Erythroblast (primary cell): ENCODE measurements at regions not wholly inside any gene's neighbourhood (a gene's known extent, or its start where the extent isn't known, plus 50 kb on each side); places are given as distances from the start of the nearest gene placed in this dataset.
"Not testable (repeated sequence)": the region's sequence is repeated elsewhere in the genome, so short reads cannot be mapped to it uniquely, and the experiment has no call there.

ENCODE experiments used
- DNase-seq, 2 experiments: peaks; one replicate each; lab custom pipeline; 2025; lab: John Stamatoyannopoulos, UW
- GATA1 ChIP-seq: IDR thresholded peaks from 2 replicates; pipeline ENCODE4 v1.6.1; 2011; ENCODE audit warnings: low read depth, mild to moderate bottlenecking, control low read depth, low read length, moderate library complexity
- POLR2A ChIP-seq: IDR thresholded peaks from 2 replicates; pipeline ENCODE4 v1.6.1; 2011; ENCODE audit warnings: mild to moderate bottlenecking, low read length

GRCh38 chr9:78383130-78383529, 86.2 kb downstream of the PSAT1 start:
- TF ChIP-seq POLR2A (no peak), GATA1 (no peak)
- DNase-seq: peak in 1 of 2 experiments; percentile 8

- no peak for DNase-seq
- TF ChIP-seq POLR2A (no peak), GATA1 (no peak)
Measured at GRCh38 chr9:78386348-78386747, 89.4 kb downstream of the PSAT1 start.

- no peak for TF ChIP-seq POLR2A
- no peak for TF ChIP-seq GATA1
- no peak for DNase-seq
Measured at GRCh38 chr9:78386773-78387172, 89.8 kb downstream of the PSAT1 start.

- DNase-seq: no peak
- TF ChIP-seq GATA1: no peak
- no peak for TF ChIP-seq POLR2A
Measured at GRCh38 chr9:78393340-78393739, 96.4 kb downstream of the PSAT1 start.

GRCh38 chr9:78393932-78394331, 97.0 kb downstream of the PSAT1 start:
- TF ChIP-seq GATA1 (no peak), POLR2A (no peak)
- no peak for DNase-seq

- DNase-seq: no peak
- TF ChIP-seq POLR2A: no peak
- TF ChIP-seq GATA1: no peak
Measured at GRCh38 chr9:78396087-78396486, 99.2 kb downstream of the PSAT1 start.

- DNase-seq: no peak
- TF ChIP-seq GATA1 (no peak), POLR2A (no peak)
Measured at GRCh38 chr9:78397045-78397444, 100.1 kb downstream of the PSAT1 start.

GRCh38 chr9:78397454-78397853, 100.5 kb downstream of the PSAT1 start:
- TF ChIP-seq POLR2A: no peak
- no peak for TF ChIP-seq GATA1
- no peak for DNase-seq

GRCh38 chr9:78399153-78399552, 102.2 kb downstream of the PSAT1 start:
- TF ChIP-seq POLR2A (no peak), GATA1 (no peak)
- no peak for DNase-seq

- TF ChIP-seq GATA1 (no peak), POLR2A (no peak)
- no peak for DNase-seq
Measured at GRCh38 chr9:78400496-78400895, 103.6 kb downstream of the PSAT1 start.

- DNase-seq: no peak
- no peak for TF ChIP-seq GATA1
- no peak for TF ChIP-seq POLR2A
Measured at GRCh38 chr9:78405461-78405860, 108.5 kb downstream of the PSAT1 start.

- DNase-seq: no peak
- no peak for TF ChIP-seq GATA1
Measured at GRCh38 chr9:78406146-78406545, 109.2 kb downstream of the PSAT1 start.

- TF ChIP-seq GATA1: no peak
- no peak for TF ChIP-seq POLR2A
- no peak for DNase-seq
Measured at GRCh38 chr9:78406933-78407332, 110.0 kb downstream of the PSAT1 start.

GRCh38 chr9:78407636-78408312, 110.8 kb downstream of the PSAT1 start:
- no peak for DNase-seq
- no peak for TF ChIP-seq POLR2A
- TF ChIP-seq GATA1: no peak

- no peak for TF ChIP-seq POLR2A
- TF ChIP-seq GATA1: no peak
- no peak for DNase-seq
Measured at GRCh38 chr9:78408388-78408787, 111.5 kb downstream of the PSAT1 start.

- not testable (repeated sequence) for DNase-seq
Measured at GRCh38 chr9:78409928-78410510, 113.1 kb downstream of the PSAT1 start.
